ENCODE measurements at regions not wholly inside any gene's neighbourhood (a gene's known extent, or its start where the extent isn't known, plus 50 kb on each side); places are given as distances from the start of the nearest gene placed in this dataset.

- H3K9me3 ChIP-seq = no peaks in the 10 kb centered on the region
- TF ChIP-seq, protein P1, sequence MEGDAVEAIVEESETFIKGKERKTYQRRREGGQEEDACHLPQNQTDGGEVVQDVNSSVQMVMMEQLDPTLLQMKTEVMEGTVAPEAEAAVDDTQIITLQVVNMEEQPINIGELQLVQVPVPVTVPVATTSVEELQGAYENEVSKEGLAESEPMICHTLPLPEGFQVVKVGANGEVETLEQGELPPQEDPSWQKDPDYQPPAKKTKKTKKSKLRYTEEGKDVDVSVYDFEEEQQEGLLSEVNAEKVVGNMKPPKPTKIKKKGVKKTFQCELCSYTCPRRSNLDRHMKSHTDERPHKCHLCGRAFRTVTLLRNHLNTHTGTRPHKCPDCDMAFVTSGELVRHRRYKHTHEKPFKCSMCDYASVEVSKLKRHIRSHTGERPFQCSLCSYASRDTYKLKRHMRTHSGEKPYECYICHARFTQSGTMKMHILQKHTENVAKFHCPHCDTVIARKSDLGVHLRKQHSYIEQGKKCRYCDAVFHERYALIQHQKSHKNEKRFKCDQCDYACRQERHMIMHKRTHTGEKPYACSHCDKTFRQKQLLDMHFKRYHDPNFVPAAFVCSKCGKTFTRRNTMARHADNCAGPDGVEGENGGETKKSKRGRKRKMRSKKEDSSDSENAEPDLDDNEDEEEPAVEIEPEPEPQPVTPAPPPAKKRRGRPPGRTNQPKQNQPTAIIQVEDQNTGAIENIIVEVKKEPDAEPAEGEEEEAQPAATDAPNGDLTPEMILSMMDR (IDR thresholded peaks at IDR 0.05) = no peak
- no peak for ATAC-seq
- intact Hi-C loops (cut with DNase I) = no loop called here
- no peaks in the 10 kb centered on the region for H3K36me3 ChIP-seq
- DNase-seq = no peak
- H3K4me3 ChIP-seq = no peak overlapping the region
- no peaks in the 10 kb centered on the region for H3K4me1 ChIP-seq
- no peaks in the 10 kb centered on the region for H3K27me3 ChIP-seq (ENCODE audit: low read depth)
- H3K27ac ChIP-seq = no peak overlapping the region
These were observed 94.4 kb downstream of the INHBA start for GRCh38 chr7:41608447-41608846.

- Histone ChIP-seq H3K9me3 (no peaks in the 10 kb centered on the region), H3K27me3 (ENCODE audit: low read depth) (no peaks in the 10 kb centered on the region), H3K4me3 (no peak overlapping the region), H3K36me3 (no peaks in the 10 kb centered on the region), H3K4me1 (no peaks in the 10 kb centered on the region), H3K27ac (no peak overlapping the region)
- ATAC-seq (no peak), DNase-seq (no peak)
- intact Hi-C loops (cut with DNase I) = no loop called here
- TF ChIP-seq, protein P1 (IDR thresholded peaks at IDR 0.05) = no peak
These were observed 98.9 kb downstream of the INHBA start for GRCh38 chr7:41603985-41604384.

DNA sequence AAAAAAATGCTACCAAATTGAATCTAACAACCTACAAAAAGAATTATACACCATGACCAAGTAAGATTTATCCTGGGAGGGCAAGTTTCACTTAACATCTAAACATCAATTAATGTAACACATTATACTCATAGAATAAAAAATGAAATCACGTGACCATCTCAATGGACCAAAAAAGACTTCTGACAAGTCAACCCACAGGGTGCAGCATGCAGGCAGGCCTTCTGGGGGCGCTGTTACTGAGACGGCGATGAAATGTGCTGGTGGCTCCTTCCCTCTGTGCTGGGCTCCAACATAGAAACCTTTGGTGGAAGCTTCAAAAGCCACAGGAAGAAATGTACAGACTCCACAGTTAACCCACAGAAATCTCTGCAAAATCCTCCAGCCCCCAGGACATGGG, 103.1 kb downstream of the INHBA start:
- intact Hi-C loops (cut with DNase I) = no loop called here
- no peak for ATAC-seq
- Histone ChIP-seq H3K4me3 (no peak overlapping the region), H3K4me1 (no peaks in the 10 kb centered on the region), H3K36me3 (no peaks in the 10 kb centered on the region), H3K27ac (no peak overlapping the region), H3K27me3 (ENCODE audit: low read depth) (no peaks in the 10 kb centered on the region), H3K9me3 (peaks cover 5% of the 10 kb centered on the region)
- TF ChIP-seq, protein P1 (IDR thresholded peaks at IDR 0.05) = no peak
- no peak for DNase-seq

DNA sequence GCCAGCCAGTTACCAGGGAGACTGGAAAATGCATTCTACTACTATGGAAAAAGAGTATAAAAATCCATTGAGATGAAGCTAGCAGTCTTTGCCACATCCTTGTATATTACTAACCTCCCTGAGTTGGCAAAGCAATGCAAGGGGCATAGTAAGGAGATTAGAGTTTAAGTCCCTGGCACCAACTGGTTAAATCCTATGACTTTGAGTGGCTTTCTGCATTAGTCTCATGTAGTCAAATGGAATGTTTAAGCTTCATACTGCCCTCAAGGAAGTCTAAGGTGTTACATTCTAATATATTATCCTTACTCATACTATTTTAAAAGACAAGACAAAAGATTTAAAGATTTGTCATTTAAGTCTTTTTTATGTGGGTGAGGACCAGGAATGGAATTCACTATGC, 110.1 kb downstream of the INHBA start:
- no peak overlapping the region for H3K4me3 ChIP-seq
- no peaks in the 10 kb centered on the region for H3K36me3 ChIP-seq
- DNase-seq (no peak), ATAC-seq (no peak)
- intact Hi-C loops (cut with DNase I) = no loop called here
- no peak overlapping the region for H3K27ac ChIP-seq
- no peaks in the 10 kb centered on the region for H3K4me1 ChIP-seq
- TF ChIP-seq, protein P1 (IDR thresholded peaks at IDR 0.05) = no peak
- H3K27me3 ChIP-seq (ENCODE audit: low read depth) = no peaks in the 10 kb centered on the region
- H3K9me3 ChIP-seq = peaks cover 5% of the 10 kb centered on the region

GRCh38 chr7:41592236-41592635, 110.7 kb downstream of the INHBA start:
- Histone ChIP-seq H3K4me3 (no peak overlapping the region), H3K27me3 (ENCODE audit: low read depth) (no peaks in the 10 kb centered on the region), H3K36me3 (no peaks in the 10 kb centered on the region), H3K4me1 (no peaks in the 10 kb centered on the region), H3K27ac (no peak overlapping the region), H3K9me3 (peaks cover 4% of the 10 kb centered on the region)
- TF ChIP-seq, protein P1 (IDR thresholded peaks at IDR 0.05) = no peak
- intact Hi-C loops (cut with DNase I) = no loop called here
- ATAC-seq (no peak), DNase-seq (no peak)

- H3K36me3 ChIP-seq = no peaks in the 10 kb centered on the region
- H3K9me3 ChIP-seq = no peaks in the 10 kb centered on the region
- intact Hi-C loops (cut with DNase I) = no loop called here
- TF ChIP-seq, protein P1 (IDR thresholded peaks at IDR 0.05) = no peak
- DNase-seq = no peak
- ATAC-seq = no peak
- H3K27me3 ChIP-seq (ENCODE audit: low read depth) = no peaks in the 10 kb centered on the region
- H3K4me3 ChIP-seq = no peak overlapping the region
- H3K4me1 ChIP-seq = no peaks in the 10 kb centered on the region
- H3K27ac ChIP-seq = no peak overlapping the region
These were observed 111.9 kb downstream of the INHBA start for GRCh38 chr7:41590986-41591385.
